ENCODE measurements at regions not wholly inside any gene's neighbourhood (a gene's known extent, or its start where the extent isn't known, plus 50 kb on each side); places are given as distances from the start of the nearest gene placed in this dataset.

- TF ChIP-seq CTCF (IDR thresholded peaks at IDR 0.05) (no peak), POLR2A (IDR thresholded peaks at IDR 0.05) (no peak), POLR2AphosphoS5 (IDR thresholded peaks at IDR 0.05) (no peak)
These were observed 275.6 kb upstream of the HS3ST1 start for GRCh38 chr4:11704186-11704830.
